GM21528 (cell line): ENCODE measurements at regions not wholly inside any gene's neighbourhood (a gene's known extent, or its start where the extent isn't known, plus 50 kb on each side); places are given as distances from the start of the nearest gene placed in this dataset.
"Not testable (repeated sequence)": the region's sequence is repeated elsewhere in the genome, so short reads cannot be mapped to it uniquely, and the experiment has no call there.

ENCODE experiments used
- ATAC-seq: cut with Tn5 transposase; IDR thresholded peaks from one replicate; pipeline ENCODE4 v1.9.1; 2021; ENCODE audit warnings: mild to moderate bottlenecking, moderate library complexity; ENCODE audit not compliant: unreplicated experiment, low FRiP score

DNA sequence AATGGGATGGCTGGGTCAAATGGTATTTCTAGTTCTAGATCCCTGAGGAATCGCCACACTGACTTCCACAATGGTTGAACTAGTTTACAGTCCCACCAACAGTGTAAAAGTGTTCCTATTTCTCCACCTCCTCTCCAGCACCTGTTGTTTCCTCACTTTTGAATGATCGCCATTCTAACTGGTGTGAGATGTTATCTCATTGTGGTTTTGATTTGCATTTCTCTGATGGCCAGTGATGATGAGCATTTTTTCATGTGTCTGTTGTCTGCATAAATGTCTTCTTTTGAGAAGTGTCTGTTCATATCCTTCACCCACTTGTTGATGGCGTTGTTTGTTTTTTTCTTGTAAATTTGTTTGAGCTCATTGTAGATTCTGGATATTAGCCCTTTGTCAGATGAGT, 272.9 kb upstream of the GRAMD2B start:
- ATAC-seq: not testable (repeated sequence)

DNA sequence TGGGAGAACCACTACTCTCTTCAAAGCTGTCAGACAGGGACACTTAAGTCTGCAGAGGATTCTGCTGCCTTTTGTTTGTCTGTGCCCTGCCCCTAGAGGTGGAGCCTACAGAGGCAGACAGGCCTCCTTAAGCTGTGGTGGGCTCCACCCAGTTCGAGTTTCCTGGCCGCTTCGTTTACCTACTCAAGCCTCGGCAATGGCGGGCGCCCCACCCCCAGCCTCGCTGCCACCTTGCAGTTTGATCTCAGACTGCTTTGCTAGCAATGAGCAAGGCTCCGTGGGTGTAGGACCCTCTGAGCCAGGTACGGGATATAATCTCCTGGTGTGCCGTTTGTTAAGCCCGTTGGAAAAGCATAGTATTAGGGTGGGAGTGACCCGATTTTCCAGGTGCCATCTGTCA, 267.9 kb upstream of the GRAMD2B start:
- not testable (repeated sequence) for ATAC-seq

- ATAC-seq: no peak
Measured at GRCh38 chr5:126166368-126166767, 256.8 kb upstream of the GRAMD2B start.

DNA sequence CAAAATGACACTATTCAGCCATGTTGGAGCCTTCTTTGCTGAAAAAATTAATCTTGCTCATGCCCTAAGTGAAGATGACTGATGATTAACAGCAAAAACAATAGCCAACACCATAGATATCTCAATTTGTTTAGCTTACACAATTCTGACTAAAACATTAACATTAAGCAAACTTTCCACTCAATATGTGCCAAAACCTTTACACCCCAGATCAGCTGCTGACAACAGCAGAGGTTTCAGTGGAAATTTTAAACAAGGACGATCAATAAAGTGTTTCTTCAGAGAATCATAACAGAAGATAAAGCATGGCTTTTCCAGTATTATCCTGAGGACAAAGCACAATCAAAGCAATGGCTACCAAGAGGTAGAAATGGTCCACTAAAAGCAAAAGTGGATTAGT, 254.4 kb upstream of the GRAMD2B start:
- ATAC-seq: no peak

- ATAC-seq: no peak
Measured at GRCh38 chr5:126171916-126172315, 251.3 kb upstream of the GRAMD2B start.

DNA sequence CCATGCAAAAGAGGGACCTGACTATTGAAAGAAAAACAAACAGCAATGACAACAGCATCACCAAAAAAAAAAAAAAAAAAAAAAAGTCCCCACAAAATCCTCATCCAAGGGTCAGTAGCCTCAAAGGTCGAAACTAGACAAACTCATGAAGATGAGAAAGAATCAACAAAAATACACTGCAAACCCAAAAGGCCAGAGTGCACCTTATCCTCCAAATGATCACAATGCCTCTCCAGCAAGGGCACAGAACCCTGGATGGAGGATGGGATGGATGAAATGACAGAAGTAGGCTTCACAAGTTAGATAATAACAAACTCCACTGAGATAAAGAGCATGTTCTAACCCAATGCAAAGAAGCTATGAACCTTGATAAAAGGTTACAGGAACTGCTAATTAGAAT, 250.4 kb upstream of the GRAMD2B start:
- no peak for ATAC-seq

- ATAC-seq: no peak
Measured at GRCh38 chr5:126178521-126178920, 244.7 kb upstream of the GRAMD2B start.

- ATAC-seq: no peak
Measured at GRCh38 chr5:126182971-126183695, 240.1 kb upstream of the GRAMD2B start.

DNA sequence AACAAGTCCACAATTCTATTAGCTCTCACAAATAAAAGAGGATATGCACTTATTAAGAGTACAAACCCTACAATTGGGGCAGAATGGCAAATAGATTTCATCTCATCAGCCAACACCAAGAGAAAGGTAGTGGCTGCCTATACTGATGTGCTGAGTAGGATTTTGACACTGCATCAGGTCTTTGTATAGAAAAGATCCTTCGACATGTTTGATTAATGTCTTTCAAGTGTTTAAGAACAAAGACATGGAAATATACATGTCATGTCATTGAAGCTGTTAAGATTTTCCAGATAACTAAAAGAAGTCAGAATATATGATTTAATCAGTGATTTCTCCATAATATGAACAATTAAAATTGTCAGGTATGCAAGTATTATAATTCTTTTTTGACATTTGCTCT, 238.7 kb upstream of the GRAMD2B start:
- ATAC-seq: no peak

GRCh38 chr5:126186210-126186609, 237.0 kb upstream of the GRAMD2B start:
- no peak for ATAC-seq

GRCh38 chr5:126188804-126189203, 234.4 kb upstream of the GRAMD2B start:
- ATAC-seq: no peak

DNA sequence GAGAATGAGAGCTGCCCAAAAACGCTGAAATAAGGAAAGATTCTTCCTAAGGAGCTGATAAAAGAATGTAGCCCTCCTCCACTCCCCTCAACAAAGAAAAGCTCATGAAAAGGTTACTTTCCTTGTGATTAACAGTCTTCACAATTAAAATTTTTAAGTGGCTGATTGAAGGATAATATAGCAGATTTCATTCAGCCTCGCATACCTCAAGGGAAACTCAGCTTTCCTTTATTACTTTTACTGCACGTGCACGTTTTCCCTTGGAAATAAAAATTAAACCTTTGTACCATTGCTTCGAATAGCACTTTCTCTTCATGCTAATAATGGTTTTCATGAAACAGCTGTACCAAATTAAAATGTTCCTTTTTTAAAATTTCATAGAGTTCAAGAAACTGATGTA, 234.0 kb upstream of the GRAMD2B start:
- ATAC-seq: no peak

GRCh38 chr5:126189862-126190261, 233.3 kb upstream of the GRAMD2B start:
- ATAC-seq: no peak

DNA sequence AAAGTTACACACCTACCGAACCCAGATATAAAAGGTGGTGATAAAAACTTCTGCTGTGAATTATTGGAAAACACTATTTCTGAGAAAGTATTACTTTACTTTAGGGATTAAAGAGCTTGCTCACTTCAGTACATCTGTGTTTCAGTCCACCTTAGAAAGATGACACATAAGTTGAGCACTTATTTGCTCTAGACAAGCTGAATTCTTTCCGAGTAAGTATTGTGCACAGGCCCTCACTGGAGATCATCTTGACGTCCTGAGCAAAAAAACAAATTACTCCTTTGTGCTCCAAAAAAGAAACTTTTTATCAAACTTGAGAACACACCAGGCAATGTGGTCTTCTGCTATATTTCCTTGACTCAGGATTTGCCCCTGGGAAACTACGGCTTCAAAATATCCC, 231.0 kb upstream of the GRAMD2B start:
- no peak for ATAC-seq

DNA sequence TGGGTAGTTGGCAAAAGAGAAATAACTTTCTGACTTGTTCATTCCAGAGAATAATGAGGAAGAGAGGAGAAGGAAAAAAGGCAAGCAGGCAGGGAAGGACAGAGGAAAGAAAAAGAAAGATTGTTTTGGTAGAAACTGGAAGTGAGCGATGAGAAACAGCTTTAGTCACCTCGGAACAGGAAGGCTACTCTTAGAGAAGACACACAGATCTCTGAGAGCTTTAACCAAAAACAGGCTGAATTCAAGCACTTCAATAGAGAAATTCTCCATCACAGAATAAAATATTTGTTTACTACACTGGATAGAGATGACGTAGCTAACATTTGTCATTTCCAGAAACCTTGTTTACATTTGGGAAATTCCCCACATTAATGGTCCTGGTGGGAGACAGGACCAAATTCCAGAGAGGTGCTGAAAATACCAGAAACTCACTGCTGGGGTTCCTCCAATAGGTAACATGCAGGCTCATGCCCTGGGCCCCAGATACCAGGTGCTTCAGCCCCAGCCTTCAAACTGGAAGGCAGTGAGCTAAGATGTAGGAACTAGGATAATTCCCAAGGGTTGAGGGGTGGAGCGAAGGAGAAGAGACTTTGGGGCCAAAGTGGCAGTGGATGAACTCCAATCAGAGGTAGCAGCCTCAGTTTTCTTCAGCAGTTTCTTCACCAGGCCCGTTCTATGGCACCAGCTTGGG, 227.7 kb upstream of the GRAMD2B start:
- no peak for ATAC-seq

- no peak for ATAC-seq
Measured at GRCh38 chr5:126198531-126198930, 224.7 kb upstream of the GRAMD2B start.

GRCh38 chr5:126199467-126199866, 223.7 kb upstream of the GRAMD2B start:
- no peak for ATAC-seq

DNA sequence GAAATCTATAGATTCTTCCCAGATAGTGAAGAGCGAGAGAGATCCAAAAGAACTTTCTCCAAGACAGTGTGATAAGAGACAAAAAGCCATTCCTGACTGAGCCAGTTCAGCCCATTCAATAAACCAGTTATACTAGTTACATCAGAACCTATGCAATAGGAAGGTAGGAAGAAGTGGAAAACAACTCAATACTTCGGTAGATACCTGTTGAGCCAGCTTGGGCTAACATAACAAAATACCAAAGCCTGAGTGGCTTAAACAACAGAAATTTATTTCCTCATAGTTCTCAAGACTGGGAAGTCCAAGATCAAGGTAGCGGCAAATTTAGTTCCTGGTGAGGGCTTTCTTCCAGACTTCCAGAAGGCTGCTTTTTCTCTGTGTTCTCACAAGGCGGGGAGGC, 214.5 kb upstream of the GRAMD2B start:
- no peak for ATAC-seq

DNA sequence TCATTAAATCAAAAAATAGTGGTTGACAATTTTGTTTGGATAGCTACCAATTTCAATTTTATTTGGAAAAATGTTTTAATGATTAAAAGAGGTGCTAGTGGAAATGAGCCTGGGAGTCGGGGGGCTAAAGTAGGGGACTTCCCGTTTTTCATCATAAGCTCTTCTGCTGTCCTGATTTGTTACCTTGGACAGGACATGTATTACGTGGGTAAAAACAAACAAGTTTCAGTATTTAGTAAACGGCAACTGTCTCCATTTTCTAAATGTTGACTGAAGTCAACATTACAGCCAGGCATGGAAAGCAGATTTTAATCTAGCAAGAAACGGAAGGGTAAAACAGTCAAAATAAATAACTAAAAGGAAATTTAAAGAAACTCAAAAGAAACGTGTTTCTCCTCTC, 212.3 kb upstream of the GRAMD2B start:
- ATAC-seq: no peak

GRCh38 chr5:126219616-126220015, 203.6 kb upstream of the GRAMD2B start:
- no peak for ATAC-seq

DNA sequence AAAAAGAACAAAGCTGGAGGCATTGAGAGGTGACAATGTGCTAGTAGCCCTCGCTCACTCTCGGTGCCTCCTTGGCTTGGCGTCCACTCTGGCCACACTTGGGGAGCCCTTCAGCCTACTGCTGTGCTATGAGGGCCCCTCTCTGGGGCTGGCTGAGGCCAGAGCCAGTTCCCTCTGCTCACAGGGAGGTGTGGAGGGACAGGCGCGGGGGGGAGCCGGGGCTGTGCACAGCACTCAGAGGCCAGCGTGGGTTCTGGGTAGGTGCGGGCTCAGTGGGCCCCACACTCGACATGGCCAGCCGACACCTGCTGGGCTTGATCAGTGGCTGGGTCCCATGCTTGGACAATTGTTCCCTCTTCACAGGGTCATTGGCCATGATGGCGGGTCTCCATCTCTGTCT, 202.5 kb upstream of the GRAMD2B start:
- ATAC-seq: no peak

DNA sequence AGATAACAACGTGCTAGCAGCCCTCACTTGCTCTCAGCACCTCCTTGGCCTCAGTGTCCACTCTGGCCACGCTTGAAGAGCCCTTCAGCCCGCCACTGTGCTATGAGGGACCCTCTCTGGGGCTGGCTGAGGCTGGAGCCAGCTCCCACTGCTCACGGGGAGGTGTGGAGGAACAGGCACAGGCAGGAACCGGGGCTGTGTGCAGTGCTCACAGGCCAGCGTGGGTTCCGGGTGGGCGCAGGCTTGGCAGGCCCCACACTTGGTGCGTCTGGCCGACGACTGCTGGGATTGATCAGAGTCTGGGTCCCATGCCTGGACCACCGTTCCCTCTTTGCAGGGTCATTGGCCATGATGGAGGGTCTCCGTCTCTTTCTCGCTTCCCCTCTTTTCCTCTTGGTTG, 194.3 kb upstream of the GRAMD2B start:
- no peak for ATAC-seq
